ENCODE measurements at regions not wholly inside any gene's neighbourhood (a gene's known extent, or its start where the extent isn't known, plus 50 kb on each side); places are given as distances from the start of the nearest gene placed in this dataset.
"Not testable (repeated sequence)": the region's sequence is repeated elsewhere in the genome, so short reads cannot be mapped to it uniquely, and the experiment has no call there.

DNA sequence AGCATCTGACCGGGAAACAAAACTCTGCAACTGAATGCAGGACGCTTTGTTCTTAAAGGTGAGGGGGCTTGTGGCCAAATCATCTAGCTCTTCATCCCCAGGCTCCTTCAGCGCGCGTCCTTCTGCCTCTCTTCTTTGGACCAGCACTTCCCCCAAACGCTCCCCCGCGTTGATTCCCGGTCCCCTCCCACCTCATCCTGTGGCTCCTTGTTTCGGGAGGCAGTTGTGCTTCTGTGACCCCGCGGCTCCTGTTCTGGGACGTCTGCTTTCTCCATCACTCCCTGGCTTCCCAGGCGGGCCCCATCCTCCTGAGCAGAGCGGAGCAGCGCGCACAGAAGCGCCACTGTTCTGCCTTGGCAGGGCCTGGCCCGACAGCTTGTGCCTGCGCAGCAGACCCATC, 109.7 kb upstream of the ZNG1E start:
- not testable (repeated sequence) for DNase-seq (ENCODE audit: low read depth in 2 of 2)

DNA sequence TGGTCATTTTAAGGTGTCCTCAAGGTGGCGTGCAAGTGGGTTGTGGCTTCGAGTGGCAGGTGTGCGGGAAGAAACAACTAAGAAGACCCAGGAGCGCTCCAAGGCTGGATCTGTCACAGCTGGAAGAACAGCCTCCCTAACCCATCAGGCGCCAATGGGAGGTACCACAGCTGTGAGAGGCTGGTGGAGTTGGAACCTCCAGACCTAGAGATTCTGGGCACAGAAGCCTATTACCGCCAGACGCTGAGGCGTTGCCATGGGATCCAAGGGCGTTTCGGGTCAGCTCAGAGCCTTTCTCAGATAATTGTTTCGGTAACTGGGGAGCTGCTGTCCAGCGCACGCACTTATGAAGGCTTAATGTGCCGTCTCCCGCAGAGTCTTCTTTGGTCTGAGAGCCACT, 156.7 kb upstream of the ZNG1E start:
- DNase-seq (ENCODE audit: low read depth in 2 of 2), result not testable (repeated sequence)

DNA sequence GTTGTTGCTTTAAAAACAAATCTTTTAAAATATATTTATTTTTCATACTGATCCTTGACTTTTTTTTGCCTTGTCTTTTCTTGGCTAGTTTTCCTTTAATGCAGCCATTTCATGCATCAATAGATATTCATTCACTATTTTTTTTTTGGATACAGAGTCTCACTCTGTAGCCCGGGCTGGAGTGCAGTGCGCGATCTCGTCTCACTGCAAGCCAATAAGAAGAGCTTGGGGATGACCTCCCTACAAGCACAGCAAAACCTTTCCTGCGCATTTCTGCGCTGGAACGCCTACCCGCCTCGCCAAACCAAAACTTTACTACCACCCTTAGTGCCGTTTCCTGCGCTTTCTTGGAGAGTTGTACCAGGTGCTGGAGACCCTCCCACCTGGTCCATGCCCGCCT, 161.3 kb upstream of the ZNG1E start:
- not testable (repeated sequence) for DNase-seq (ENCODE audit: low read depth in 2 of 2)

DNA sequence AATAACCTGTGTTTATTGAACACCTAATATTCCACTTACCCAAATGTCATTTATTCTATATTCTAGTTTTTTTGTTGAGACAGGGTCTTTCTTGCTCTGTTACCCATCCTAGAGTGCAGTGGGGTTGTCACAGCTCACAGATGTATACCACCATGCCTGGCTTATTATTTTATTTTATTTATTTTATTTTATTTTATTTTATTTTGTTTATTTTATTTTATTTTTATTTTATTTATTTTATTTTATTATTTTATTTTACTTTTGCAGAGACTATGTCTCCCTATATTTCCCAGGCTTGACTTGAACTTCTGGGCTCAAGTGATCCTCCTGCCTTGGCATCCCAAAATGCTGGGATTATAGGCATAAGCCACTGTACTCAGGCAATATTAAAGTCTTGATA, 167.8 kb upstream of the ZNG1E start:
- DNase-seq (ENCODE audit: low read depth in 2 of 2), result not testable (repeated sequence)

DNA sequence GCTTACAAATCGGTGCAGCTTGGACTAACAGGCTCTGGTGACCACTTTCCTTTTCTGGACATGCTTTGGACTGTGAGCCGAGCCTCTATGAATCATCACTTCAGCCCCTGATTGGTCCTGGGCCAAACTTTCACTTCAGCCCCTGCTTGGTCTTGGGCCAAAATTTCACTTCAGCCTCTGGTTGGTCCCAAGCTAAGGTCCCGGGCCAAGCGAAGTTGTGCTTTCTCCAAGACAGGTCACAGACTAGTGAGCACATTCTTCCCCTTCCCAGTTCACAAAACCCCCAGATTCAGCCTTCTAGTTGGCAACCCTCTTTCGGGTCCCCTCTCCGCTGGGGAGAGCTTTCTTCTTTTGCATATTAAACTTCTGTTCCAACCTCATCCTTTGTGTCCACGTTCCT, 171.0 kb upstream of the ZNG1E start:
- not testable (repeated sequence) for DNase-seq (ENCODE audit: low read depth in 2 of 2)

DNA sequence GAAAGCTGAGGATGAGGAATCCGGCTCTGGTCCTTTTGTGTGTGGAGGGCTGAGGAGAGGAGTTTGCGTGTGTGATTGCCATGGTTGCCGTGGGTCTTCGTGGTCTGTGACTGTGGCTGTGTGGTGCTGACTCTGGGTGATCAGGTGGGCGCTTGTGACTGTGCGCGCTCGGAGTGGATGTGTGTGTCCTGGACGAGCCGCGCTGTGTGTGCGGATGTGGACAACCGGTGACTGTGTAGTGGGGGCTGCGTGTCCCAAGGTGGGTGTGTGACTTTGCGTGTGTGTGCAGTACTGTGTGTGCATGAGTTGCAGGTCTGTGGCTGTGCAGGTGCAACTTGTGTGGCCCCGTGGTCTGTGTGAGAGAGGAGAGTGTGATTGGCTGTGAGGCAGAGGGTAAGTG, 172.0 kb upstream of the ZNG1E start:
- not testable (repeated sequence) for DNase-seq (ENCODE audit: low read depth in 2 of 2)

DNA sequence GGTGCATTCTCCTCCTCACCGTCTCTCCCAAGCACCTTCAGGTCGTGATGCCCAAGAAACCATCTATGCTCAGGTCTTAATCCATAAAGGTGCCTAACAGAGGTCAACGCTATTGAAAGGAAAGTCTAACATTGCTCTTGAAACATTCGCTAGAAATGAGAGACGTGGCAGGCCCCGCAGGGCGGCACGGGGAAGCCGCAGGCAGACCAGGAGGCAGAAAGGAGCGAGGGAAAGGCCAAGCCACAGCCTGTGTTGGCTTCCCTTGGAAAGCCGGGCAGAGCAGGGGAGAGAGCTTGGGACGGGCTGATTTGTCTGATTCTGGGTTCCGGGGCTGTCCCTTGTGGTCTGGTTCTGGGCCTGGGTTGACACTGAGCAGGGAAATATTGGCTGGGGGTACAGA, 192.8 kb upstream of the ZNG1E start:
- not testable (repeated sequence) for DNase-seq (ENCODE audit: low read depth in 2 of 2)

DNA sequence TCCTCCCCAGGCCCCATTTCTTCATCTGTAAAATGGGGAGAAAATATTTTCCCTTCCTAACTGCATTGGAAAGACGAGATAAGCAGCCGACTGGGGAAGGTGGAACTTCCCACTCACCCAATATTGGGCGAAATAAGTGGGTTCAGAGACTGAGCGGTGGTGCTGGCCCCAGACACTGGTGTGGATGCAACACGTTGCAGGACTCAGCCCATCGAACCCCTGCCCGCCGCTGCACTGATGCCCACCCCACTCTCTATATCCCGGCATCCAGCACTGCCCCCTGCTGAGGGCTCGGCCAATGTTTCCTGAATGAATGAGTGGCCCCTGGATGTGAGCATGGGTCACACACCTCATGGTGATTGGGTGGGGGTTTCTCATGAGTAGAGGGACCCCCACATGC, 194.4 kb upstream of the ZNG1E start:
- not testable (repeated sequence) for DNase-seq (ENCODE audit: low read depth in 2 of 2)

DNA sequence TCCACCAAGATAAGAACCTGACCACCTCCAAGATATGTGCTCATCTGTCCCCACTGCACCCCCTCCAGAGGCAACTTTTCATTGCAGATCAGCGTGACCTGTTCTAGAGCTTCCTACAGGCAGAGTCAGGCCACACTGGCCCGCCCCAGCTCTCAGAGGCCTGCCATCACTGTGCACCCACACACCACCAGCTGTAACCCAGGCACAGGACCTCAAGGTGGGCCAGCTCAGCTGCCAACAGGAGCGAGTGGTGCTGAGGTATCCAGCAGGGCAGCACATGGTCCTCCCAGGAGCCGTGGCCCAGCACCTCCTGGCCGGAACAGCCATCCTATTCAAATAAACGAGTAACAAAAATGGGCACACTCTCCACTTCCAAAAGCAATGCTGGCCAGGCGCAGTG, 189.9 kb upstream of the FOXD4L5 start:
- not testable (repeated sequence) for DNase-seq (ENCODE audit: low read depth in 2 of 2)

DNA sequence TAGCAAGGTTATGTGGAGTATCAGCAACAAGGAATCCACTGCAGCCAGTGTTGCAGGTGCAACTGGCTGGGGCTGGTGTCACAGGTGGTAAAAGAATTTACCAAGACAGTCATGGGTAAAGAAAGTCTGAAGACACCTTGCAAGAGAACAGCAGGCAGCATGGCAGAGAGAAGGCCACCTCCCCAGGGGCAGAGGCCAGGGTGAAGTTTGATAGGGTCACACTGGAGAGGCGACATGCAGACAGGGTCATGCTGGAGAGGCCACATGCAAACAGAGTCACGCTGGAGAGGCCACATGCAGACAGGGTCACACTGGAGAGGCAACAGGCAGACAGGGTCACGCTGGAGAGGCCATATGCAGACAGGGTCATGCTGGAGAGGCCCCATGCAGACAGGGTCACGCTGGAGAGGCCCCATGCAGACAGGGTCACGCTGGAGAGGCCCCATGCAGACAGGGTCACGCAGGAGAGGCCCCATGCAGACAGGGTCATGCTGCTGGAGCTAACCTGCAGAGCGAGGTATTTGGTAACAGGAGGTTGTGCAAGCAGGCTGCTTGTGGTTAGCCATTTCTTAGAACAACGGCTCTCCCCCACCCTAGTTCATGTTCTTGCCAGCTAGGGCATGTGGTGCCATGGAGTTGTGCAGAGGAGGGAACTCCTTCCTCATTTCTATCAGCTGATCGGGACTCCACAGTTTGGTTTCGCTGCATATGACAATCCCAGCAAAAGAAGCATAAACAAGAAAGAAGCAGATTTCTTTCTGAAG, 188.2 kb upstream of the FOXD4L5 start:
- DNase-seq (ENCODE audit: low read depth in 2 of 2), result not testable (repeated sequence)

DNA sequence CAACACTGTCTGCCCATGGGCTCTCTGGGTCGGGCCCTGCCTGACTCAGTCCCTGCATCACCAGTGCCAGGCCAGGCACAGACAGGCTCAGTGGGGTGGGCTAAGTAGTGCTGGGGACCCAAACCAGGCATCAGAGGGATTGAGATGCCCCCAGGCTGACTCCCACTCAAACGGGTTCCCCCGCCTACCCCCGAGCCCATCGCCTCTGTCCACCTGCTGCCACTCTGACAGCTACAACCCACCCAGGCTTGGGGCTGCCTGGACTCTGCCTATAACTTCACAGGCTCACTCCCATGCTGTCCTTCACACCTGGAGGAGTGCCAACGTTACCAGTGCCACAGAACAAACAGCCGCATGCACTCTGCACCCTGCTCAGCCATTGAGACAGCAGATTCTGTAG, 186.1 kb upstream of the FOXD4L5 start:
- DNase-seq (ENCODE audit: low read depth in 2 of 2), result not testable (repeated sequence)

DNA sequence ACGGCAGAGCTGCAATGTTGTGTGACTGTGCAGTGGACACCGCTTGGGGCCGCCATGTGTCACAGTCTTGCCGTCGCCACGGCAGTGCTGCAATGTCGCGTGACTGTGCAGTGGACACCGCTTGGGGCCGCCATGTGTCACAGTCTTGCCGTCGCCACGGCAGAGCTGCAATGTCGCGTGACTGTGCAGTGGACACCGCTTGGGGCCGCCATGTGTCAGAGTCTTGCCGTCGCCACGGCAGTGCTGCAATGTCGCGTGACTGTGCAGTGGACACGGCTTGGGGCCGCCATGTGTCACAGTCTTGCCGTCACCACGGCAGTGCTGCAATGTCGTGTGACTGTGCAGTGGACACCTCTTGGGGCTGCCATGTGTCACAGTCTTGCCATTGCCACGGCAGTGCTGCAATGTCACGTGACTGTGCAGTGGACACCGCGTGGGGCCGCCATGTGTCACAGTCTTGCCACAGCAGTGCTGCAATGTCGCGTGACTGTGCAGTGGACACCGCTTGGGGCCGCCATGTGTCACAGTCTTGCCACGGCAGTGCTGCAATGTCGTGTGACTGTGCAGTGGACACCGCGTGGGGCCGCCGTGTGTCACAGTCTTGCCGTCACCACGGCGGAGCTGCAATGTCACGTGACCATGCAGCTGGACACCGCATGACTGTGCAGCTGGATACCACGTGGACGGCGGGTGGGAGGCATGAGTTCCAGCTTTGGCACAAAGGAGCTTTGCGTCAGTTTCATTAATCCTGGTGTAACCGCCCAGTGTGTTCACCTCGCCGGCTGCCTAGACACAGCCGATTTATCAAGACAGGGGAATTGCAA, 182.1 kb upstream of the FOXD4L5 start:
- DNase-seq (ENCODE audit: low read depth in 2 of 2), result not testable (repeated sequence)

DNA sequence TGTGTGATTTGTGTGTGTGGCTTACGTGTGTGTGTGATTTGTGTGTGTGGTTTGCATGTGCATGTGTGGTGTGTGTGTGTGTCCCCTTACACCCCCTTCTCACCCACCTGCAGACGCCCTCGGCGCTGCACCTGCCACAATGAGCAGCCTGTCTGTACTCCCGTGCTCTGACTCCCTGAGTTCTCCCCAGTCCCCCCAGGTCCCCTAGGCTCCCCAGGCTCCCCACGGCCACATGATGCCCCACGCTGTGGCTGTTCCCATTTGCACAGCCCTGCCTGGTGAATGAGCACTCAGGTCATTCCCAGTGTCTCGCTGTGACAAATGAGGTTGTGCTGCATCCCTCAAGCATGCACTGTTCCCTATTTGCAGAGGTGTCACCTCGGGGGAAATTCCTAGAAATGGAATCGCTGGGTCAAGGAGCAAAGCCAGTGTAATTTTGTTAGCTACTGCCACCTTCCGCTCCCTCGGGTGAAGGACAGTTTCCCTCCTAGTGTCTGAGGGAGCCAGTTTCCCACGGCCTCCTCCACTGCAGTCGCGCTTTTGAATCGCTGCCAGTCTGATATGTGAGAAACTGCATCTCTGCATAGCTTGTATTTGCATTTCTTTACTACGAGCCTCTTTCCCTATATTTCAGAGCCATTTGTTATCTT, 180.4 kb upstream of the FOXD4L5 start:
- not testable (repeated sequence) for DNase-seq (ENCODE audit: low read depth in 2 of 2)

DNA sequence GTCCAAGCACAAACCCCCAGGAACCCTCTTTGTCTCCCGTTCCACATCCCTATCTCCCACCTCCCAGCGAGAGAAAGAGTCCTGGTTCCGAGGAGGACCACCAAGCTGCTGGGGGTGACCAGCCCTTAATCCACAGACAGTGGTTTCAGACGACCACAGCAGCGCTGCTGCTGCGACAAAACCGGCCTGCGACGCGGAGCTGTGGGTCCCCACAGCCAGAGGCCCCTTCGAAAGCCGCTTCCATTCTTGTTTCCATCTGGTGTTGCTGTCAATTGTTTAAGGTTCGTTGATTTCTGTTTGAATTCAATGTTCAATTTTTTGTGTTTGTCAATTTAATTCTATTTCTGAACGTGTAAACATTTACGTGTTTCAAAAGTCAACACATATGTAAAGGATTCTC, 177.5 kb upstream of the FOXD4L5 start:
- DNase-seq (ENCODE audit: low read depth in 2 of 2), result not testable (repeated sequence)

DNA sequence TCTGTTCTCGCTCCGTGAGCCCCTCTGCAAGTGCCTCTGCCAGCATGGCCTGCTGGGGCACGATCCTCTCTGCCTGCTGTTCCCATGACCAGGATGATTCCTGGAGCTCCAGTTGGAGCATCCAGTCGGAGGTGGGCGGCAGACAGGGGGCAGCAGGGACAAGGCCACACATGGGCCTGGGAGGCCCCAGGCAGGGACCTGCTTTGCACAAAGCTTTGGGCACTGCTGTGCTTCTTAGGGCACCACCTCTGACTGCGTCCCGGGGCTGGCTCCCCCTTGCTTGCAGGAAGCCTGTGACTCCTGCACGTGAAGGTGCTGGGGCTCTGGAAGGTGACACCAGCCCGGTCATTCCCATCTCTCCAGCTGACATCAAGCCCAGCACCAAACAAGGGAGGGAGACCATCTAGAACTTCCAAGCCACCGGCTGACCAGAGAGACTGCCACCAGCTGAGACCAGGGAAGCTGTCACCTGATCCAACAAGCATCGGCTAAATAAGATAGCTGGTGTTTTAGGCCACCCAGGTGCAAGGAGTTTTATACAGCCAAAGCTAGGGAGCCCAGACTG, 174.8 kb upstream of the FOXD4L5 start:
- no peak for DNase-seq (ENCODE audit: low read depth in 2 of 2)

DNA sequence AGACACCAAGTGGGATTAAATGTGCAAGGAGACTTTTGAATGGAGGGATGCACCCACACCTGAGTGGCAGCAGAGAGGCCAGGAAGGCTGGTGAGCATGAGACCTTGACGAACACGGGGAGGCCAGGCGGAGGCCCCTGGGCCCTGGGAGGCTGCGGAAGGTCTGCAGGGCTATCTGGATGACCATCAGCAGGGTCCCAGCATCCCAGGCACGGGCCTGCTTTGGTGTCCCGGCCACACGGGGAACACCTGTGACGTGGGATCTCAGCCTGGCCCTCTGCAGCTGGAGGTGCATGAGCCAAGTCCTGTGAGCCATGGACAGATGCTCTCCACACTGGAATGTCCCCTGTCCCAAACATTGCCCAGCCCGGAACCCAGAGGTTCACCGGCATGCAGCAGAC, 174.0 kb upstream of the FOXD4L5 start:
- DNase-seq (ENCODE audit: low read depth in 2 of 2), result no peak

DNA sequence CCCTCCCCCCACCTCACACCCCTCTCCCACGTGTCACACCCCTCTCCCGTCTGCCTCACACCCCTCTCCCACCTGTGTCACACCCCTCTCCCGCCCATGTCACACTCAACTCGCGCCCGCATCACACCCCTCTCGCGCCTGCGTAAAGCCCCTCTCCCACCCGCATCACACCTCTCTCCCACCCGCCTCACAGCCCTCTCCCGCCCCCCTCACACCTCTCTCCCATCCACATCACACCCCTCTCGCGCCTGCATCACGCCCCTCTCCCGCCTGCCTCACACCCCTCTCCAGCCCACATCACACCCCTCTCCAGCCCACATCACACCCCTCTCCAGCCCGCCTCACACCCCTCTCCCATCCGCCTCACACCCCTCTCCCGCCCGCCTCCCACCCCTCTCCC, 173.5 kb upstream of the FOXD4L5 start:
- no peak for DNase-seq (ENCODE audit: low read depth in 2 of 2)

DNA sequence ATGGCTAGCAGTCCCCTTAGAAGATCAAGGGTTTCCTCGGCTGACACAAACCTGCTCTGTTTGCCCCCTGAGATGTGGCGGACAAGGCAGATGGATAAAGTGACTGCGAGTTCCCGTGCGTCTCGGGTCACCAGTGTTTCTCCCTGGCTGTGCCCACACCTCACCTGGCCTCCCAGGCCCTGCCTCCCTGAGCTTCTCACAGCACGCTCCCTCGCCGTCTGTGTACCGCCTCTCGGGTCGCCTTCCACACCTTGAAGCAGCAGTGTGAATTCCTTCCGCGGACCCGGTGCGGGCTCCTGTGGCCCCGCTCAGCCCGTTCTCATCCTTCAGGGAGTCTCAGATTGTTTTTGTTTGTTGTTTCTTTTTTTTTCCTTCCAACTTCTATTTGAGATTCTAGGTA, 172.0 kb upstream of the FOXD4L5 start:
- not testable (repeated sequence) for DNase-seq (ENCODE audit: low read depth in 2 of 2)

DNA sequence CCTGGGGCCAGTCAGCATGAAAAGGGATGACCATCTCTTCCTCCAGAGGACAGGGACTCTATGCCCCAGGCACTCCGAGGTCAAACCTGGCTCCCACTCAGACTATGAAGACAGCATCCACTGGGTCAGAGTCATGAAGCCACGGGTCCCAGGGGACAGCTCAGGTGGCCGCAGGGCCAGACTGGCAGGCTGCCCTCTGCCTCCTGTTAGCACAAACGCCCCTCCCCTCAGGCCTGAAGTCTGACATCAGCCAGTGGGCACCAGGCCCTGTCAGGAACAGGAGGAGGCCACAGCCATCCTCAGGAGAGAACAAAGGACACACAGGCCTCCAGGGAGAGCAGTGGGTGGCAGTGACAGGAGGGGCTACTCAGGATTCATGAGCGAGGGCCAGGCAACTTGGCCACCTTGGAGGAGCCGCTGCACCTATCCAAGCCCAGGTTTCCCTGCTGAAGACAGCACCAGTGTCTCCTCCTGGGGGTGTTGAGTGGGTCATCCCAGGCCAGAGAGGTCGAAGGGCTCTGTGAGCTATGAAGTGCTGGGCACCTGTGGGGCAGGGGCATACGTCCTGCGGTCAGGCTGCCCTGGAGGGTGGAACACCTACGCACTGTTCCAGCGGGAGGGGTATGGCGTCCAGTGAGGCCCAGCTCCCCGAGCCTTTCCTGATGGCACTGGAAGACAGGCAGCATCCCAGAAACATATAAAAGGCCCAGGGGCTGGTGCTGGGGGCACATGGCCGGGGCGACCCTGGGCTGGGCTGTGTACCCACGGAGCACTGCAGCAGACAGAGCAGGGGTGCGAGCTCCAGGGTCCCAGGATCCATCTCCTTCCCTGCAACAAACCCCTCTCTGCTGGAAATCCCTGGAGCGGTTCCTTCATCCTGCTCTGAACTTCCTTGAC, 171.0 kb upstream of the FOXD4L5 start:
- not testable (repeated sequence) for DNase-seq (ENCODE audit: low read depth in 2 of 2)

DNA sequence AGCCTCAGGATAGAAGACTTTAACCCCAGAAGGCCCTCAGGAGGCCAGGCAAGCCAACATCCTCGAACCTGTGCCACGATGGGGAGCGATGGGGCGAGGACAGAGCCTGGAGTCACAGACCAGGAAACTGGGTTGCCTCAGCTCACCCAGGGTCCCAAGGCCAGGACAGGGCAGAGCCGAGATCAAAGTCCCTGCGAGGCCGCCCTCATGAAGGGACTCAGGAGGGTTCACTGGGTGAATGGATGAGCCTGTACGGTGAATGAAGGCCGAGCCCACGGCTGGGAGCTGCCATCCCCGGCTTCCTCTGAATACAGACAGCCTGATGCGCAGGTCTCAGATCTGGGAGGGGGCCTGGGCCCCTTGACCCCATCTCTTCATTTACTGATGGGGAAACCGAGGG, 170.1 kb upstream of the FOXD4L5 start:
- DNase-seq (ENCODE audit: low read depth in 2 of 2), result not testable (repeated sequence)

DNA sequence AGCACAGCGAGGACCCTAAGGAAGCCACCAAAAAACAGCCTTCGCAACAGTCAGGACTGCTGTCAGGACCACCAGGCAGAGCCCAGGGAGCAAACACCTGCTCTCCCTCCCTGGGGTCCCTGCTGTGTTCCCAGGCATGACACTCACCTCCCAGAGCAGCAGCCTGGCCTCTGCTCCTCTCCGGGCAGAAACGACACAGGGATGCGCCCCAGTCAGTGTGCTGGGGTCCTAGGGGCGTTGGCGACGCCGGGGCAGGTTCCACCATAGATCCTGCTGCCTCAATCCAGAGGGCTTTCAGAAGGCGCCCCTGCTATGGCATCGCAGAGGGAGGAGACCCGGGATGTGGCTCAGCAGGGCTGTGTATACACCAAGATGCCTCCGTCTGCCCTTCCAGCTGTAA, 169.7 kb upstream of the FOXD4L5 start:
- DNase-seq (ENCODE audit: low read depth in 2 of 2), result not testable (repeated sequence)

All from stimulated activated CD4-positive, alpha-beta T cell treated with anti-CD3 and anti-CD28 coated beads, Interleukin-15, amount 100 ng/mL, for 48 hours (primary cell).